K562 (cell line): ENCODE measurements at regions not wholly inside any gene's neighbourhood (a gene's known extent, or its start where the extent isn't known, plus 50 kb on each side); places are given as distances from the start of the nearest gene placed in this dataset.

ENCODE experiments used
- ATAC-seq: fragments of 200-7000 bp; cut with Tn5 transposase; 3 replicates; pipeline ENCODE4 v1.9.1; 2020; ENCODE audit warnings: moderate library complexity
- BruUV-seq: library from RNA; stranded (reverse); fragments of 400-500 nt; replicated peaks from 2 replicates; lab custom pipeline; 2021; lab: Mats Ljungman, UMichigan
- CTCF ChIA-PET: fragments of 300-600 bp; formaldehyde crosslinking; extraction: SDS; loops from one replicate; lab custom pipeline; 2021; ENCODE audit warnings: low intra/inter-chr PET ratio; lab: Yijun Ruan, JAX
- POLR2A ChIA-PET: fragments of 300-600, 350-650 bp; sonication (Branson Sonifier 250); formaldehyde crosslinking; extraction: SDS; loops from one replicate; lab custom pipeline; 2021; ENCODE audit warnings: antibody characterized with exemption, inconsistent platforms; lab: Yijun Ruan, JAX
- DNase-seq, 4 experiments: peaks; one replicate each; pipeline versions ENCODE4 v3.0.0 to v3.0.0-alpha.2; 2011 to 2018; ENCODE audit warnings: low spot score in 3 of 4, mixed read lengths in 3 of 4; ENCODE audit errors: extremely low read depth in 1 of 4
- FAIRE-seq: peaks from 2 replicates; lab custom pipeline; 2011; peaks lifted over from hg19 to GRCh38; lab: Jason Lieb, UNC
- H2AFZ ChIP-seq: 2 replicates; pipeline ENCODE4 v1.6.0; 2011; ENCODE audit warnings: low read depth, low read length, control low read depth, inconsistent platforms
- H3K27ac ChIP-seq: fragments of 200-600 bp; 3 replicates; pipeline ENCODE4 v1.8.0; 2011; ENCODE audit warnings: low read depth, mild to moderate bottlenecking, control low read depth, inconsistent platforms, low read length, moderate library complexity, mixed read lengths; ENCODE audit errors: extremely low read depth
- H3K27me3 ChIP-seq, 2 experiments: fragments of 300-600 bp in 1 of 2; 2 replicates in 1 of 2; 3 replicates in 1 of 2; pipeline versions ENCODE4 v1.6.0 to v1.8.0; 2011; ENCODE audit warnings: inconsistent platforms in 2 of 2, low read length in 2 of 2, mild to moderate bottlenecking in 1 of 2, mixed read lengths in 1 of 2, moderate library complexity in 1 of 2; ENCODE audit not compliant: control insufficient read depth in 2 of 2, insufficient read depth in 2 of 2
- H3K36me3 ChIP-seq: fragments of 300-600 bp; 3 replicates; pipeline ENCODE4 v1.8.0; 2011; ENCODE audit warnings: mild to moderate bottlenecking, low read length, inconsistent platforms; ENCODE audit not compliant: control insufficient read depth, insufficient read depth
- H3K4me1 ChIP-seq, 2 experiments: fragments of 200-600 bp in 1 of 2; replicated peaks in 1 of 2; 2 replicates in 1 of 2; 3 replicates in 1 of 2; pipeline versions ENCODE4 v1.5.1 to v1.8.0; 2011; ENCODE audit warnings: inconsistent platforms in 2 of 2, low read length in 2 of 2, mild to moderate bottlenecking in 1 of 2, mixed read lengths in 1 of 2, moderate library complexity in 1 of 2; ENCODE audit not compliant: control insufficient read depth in 2 of 2, insufficient read depth in 2 of 2
- H3K4me2 ChIP-seq: 2 replicates; pipeline ENCODE4 v1.6.1; 2011; ENCODE audit warnings: low read length, control low read depth, inconsistent platforms, mixed read lengths; ENCODE audit not compliant: insufficient read depth
- H3K4me3 ChIP-seq: fragments of 200-600 bp; sonication (generic), shearing (Covaris generic); 2 replicates; pipeline ENCODE4 v1.5.1; 2016; ENCODE audit warnings: control low read depth, inconsistent platforms
- H3K79me2 ChIP-seq: fragments of 200-600 bp; 3 replicates; pipeline ENCODE4 v1.8.0; 2011; ENCODE audit warnings: low read length, inconsistent platforms; ENCODE audit not compliant: control insufficient read depth, insufficient read depth
- H3K9ac ChIP-seq, 2 experiments: 2 replicates each; pipeline versions ENCODE4 v1.6.0 to v1.6.1; 2011; ENCODE audit warnings: low read depth in 2 of 2, low read length in 2 of 2, control low read depth in 1 of 2, inconsistent platforms in 1 of 2, mild to moderate bottlenecking in 1 of 2, mixed read lengths in 1 of 2; ENCODE audit not compliant: insufficient read depth in 1 of 2
- H3K9me1 ChIP-seq: one replicate; pipeline ENCODE4 v1.6.0; 2011; ENCODE audit warnings: inconsistent platforms, mild to moderate bottlenecking, low read length, moderate library complexity; ENCODE audit not compliant: control insufficient read depth, insufficient read depth
- H3K9me3 ChIP-seq: replicated peaks from 2 replicates; pipeline ENCODE4 v1.5.1; 2011; ENCODE audit warnings: low read depth, low read length, inconsistent platforms; ENCODE audit not compliant: control insufficient read depth, insufficient read depth
- H4K20me1 ChIP-seq: replicated peaks from 2 replicates; pipeline ENCODE4 v1.6.1; 2011; ENCODE audit warnings: low read length, inconsistent platforms, mixed read lengths; ENCODE audit not compliant: control insufficient read depth, insufficient read depth
- BRCA1 ChIP-seq, 2 experiments: fragments of 450-650 bp in 1 of 2; sonication (generic) in 1 of 2; formaldehyde crosslinking in 1 of 2; IDR thresholded peaks; 2 replicates each; pipeline versions ENCODE4 v1.5.0 to v1.6.1; 2017 to 2020; ENCODE audit warnings: mild to moderate bottlenecking in 1 of 2, missing genetic modification reagents in 1 of 2
- CGGBP1 ChIP-seq: fragments of 250-450 bp; sonication (Bioruptor Pico); IDR thresholded peaks from 2 replicates; pipeline ENCODE4 v1.9.0; 2021; ENCODE audit warnings: mild to moderate bottlenecking
- ETV6 ChIP-seq, 3 experiments: fragments of 150-350 bp in 1 of 3; sonication (generic) in 1 of 3; formaldehyde crosslinking in 1 of 3; IDR thresholded peaks; 2 replicates each; pipeline versions ENCODE4 v1.6.1 to v1.8.0; 2014 to 2022; ENCODE audit warnings: borderline replicate concordance in 2 of 3, low read depth in 2 of 3, antibody characterized with exemption in 1 of 3, low read length in 1 of 3, mild to moderate bottlenecking in 1 of 3, missing genetic modification reagents in 1 of 3
- KLF16 ChIP-seq: IDR thresholded peaks from 2 replicates; pipeline ENCODE4 v1.6.1; 2016; ENCODE audit warnings: antibody characterized with exemption
- POLR3A ChIP-seq: IDR thresholded peaks from 2 replicates; pipeline ENCODE4 v1.6.1; 2011; ENCODE audit warnings: borderline replicate concordance, mild to moderate bottlenecking, moderate library complexity; ENCODE audit not compliant: insufficient read length, insufficient read depth; ENCODE audit errors: extremely low read depth
- SRSF7 ChIP-seq: fragments of 200-400 bp; formaldehyde crosslinking; optimal IDR thresholded peaks from 2 replicates; pipeline ENCODE3; 2017; ENCODE audit warnings: mild to moderate bottlenecking, low read depth, low read length
- ZBTB17 ChIP-seq: fragments of 450-650 bp; formaldehyde crosslinking; IDR thresholded peaks from 2 replicates; pipeline ENCODE4 v1.4.0; 2020; ENCODE audit warnings: mild to moderate bottlenecking
- WGBS: fragments of 100-300 bp; shearing (Covaris generic); methylation state at CpG from one replicate; pipeline ENCODE4 v1.1.6; 2016; ENCODE audit warnings: low coverage, mixed read lengths; ENCODE audit not compliant: insufficient coverage; ENCODE audit errors: missing lambda C conversion rate; 5-methylcytosine and 5-hydroxymethylcytosine counted together
- in situ Hi-C: fragments of 300-500 bp; cut with MboI; formaldehyde crosslinking; loops from 4 replicates; pipeline ENCODE4 v1.15.0; 2018; ENCODE audit warnings: inconsistent platforms, mixed read lengths
- intact Hi-C: fragments of 100-400 bp; cut with micrococcal nuclease; formaldehyde crosslinking; loops from 2 replicates; pipeline ENCODE4 v1.14.2; 2022
- TF ChIP-seq, protein P1 (sequence below): fragments of 450-650 bp; conservative IDR thresholded peaks from 2 replicates; pipeline ENCODE4 v1.6.1; 2016; ENCODE audit warnings: missing genetic modification characterization, low read depth, mild to moderate bottlenecking, missing compliant biosample characterization, moderate library complexity
- TF ChIP-seq, protein P2 (sequence below): fragments of 450-650 bp; IDR thresholded peaks from 2 replicates; pipeline ENCODE4 v1.6.1; 2018; ENCODE audit not compliant: partially characterized antibody
- TF ChIP-seq, protein P3 (sequence below): sonication (generic); formaldehyde crosslinking; IDR thresholded peaks from 2 replicates; pipeline ENCODE4 v1.9.0; 2022; ENCODE audit warnings: mild to moderate bottlenecking, missing genetic modification reagents

DNA sequence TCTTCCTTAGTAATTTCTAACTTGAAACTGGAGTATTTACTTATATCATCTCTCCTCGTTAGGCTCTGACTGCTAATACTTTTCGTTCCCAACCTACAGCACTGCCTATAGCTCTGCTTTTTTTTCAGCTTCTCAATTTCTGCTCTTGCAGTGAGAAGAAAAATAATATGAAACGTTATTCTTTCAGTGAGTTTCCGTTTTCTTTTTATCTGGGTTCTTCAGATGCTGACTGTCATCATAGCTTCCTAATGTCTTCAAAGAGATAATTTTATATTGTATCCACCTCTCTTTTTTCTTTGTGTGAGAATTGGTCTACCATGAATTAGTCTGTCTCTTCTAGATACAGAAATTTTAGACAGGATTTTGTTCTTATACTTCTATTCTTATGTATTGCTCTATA lies 454.9 kb downstream of the LMO7 start:
- POLR2A ChIA-PET, result no interaction called here
- no peak overlapping the region for H2AFZ ChIP-seq
- intact Hi-C loops, result no loop called here
- TF ChIP-seq, protein P1, sequence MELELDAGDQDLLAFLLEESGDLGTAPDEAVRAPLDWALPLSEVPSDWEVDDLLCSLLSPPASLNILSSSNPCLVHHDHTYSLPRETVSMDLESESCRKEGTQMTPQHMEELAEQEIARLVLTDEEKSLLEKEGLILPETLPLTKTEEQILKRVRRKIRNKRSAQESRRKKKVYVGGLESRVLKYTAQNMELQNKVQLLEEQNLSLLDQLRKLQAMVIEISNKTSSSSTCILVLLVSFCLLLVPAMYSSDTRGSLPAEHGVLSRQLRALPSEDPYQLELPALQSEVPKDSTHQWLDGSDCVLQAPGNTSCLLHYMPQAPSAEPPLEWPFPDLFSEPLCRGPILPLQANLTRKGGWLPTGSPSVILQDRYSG (tag), result no peak
- TF ChIP-seq KLF16 (no peak), CGGBP1 (CRISPR knock-in tag) (no peak), POLR3A (no peak), BRCA1 (IDR thresholded peaks at IDR 0.05) (no peak), BRCA1 (CRISPR knock-in tag; IDR thresholded peaks at IDR 0.05) (no peak), SRSF7 (no peak), ZBTB17 (CRISPR knock-in tag) (no peak), ETV6 (IDR thresholded peaks at IDR 0.05; ENCODE audit: borderline replicate concordance in 1 of 2, low read depth in 2 of 2, low read length in 1 of 2) (no peak), ETV6 (CRISPR knock-in tag; IDR thresholded peaks at IDR 0.05; ENCODE audit: borderline replicate concordance) (no peak)
- TF ChIP-seq, protein P2, sequence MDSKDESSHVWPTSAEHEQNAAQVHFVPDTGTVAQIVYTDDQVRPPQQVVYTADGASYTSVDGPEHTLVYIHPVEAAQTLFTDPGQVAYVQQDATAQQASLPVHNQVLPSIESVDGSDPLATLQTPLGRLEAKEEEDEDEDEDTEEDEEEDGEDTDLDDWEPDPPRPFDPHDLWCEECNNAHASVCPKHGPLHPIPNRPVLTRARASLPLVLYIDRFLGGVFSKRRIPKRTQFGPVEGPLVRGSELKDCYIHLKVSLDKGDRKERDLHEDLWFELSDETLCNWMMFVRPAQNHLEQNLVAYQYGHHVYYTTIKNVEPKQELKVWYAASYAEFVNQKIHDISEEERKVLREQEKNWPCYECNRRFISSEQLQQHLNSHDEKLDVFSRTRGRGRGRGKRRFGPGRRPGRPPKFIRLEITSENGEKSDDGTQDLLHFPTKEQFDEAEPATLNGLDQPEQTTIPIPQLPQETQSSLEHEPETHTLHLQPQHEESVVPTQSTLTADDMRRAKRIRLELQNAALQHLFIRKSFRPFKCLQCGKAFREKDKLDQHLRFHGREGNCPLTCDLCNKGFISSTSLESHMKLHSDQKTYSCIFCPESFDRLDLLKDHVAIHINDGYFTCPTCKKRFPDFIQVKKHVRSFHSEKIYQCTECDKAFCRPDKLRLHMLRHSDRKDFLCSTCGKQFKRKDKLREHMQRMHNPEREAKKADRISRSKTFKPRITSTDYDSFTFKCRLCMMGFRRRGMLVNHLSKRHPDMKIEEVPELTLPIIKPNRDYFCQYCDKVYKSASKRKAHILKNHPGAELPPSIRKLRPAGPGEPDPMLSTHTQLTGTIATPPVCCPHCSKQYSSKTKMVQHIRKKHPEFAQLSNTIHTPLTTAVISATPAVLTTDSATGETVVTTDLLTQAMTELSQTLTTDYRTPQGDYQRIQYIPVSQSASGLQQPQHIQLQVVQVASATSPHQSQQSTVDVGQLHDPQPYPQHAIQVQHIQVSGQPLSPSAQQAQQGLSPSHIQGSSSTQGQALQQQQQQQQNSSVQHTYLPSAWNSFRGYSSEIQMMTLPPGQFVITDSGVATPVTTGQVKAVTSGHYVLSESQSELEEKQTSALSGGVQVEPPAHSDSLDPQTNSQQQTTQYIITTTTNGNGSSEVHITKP, result no peak
- TF ChIP-seq, protein P3, sequence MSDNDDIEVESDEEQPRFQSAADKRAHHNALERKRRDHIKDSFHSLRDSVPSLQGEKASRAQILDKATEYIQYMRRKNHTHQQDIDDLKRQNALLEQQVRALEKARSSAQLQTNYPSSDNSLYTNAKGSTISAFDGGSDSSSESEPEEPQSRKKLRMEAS (CRISPR knock-in tag), result no peak
- H3K27ac ChIP-seq, result no peak overlapping the region
- no peaks in the 10 kb centered on the region for H4K20me1 ChIP-seq
- 3% methylated on average over 4 of the region's 4 CpGs for WGBS
- H3K27me3 ChIP-seq, result no peaks in the 10 kb centered on the region
- no peaks in the 10 kb centered on the region for H3K4me1 ChIP-seq
- H3K9ac ChIP-seq, result no peak overlapping the region
- FAIRE-seq, result no peak
- no peaks in the 10 kb centered on the region for H3K79me2 ChIP-seq
- H3K4me3 ChIP-seq, result no peak overlapping the region
- no peaks in the 10 kb centered on the region; the same call in 1 of the 2 replicates for H3K9me3 ChIP-seq
- BruUV-seq, result no TSS peak
- H3K9me1 ChIP-seq, result no peaks in the 10 kb centered on the region
- DNase-seq, result no peak
- CTCF ChIA-PET, result no interaction called here
- H3K4me2 ChIP-seq, result no peak overlapping the region
- ATAC-seq, result no peak
- H3K36me3 ChIP-seq, result no peaks in the 10 kb centered on the region
- in situ Hi-C loops, result no loop called here
